Epithelial cell of proximal tubule (primary cell): ENCODE measurements at regions not wholly inside any gene's neighbourhood (a gene's known extent, or its start where the extent isn't known, plus 50 kb on each side); places are given as distances from the start of the nearest gene placed in this dataset.

ENCODE experiments used
- DNase-seq: peaks from one replicate; pipeline ENCODE4 v3.0.0-alpha.2; 2011; ENCODE audit warnings: low read depth
- H3K4me3 ChIP-seq: 2 replicates; pipeline ENCODE4 v1.5.1; 2011; ENCODE audit warnings: low read depth, mild to moderate bottlenecking, low read length
- TF ChIP-seq, protein P1 (sequence below): conservative IDR thresholded peaks from 2 replicates; pipeline ENCODE4 v1.5.1; 2012; ENCODE audit warnings: low read depth, mild to moderate bottlenecking, low read length

DNA sequence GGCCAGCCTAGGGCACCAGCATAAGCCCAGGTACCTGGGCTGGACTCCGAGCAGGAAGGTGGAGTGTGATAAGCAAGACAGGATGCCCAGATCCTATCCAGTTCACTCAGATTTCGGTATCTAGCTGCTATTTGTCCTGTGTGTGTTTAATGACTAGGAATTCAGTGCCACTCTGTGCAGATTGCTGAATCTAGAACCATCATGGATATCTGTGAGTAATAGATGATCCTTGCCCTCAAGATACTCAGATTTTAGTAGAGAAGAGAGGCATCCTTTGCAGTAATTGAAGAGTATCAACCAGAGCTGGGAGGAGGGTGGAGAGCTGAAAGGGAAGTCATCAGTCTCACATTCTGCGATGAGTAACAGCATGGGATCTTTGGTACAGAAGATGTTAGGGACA lies 155.0 kb upstream of the ARID1B start:
- no peak overlapping the region for H3K4me3 ChIP-seq
- DNase-seq = no peak
- TF ChIP-seq, protein P1, sequence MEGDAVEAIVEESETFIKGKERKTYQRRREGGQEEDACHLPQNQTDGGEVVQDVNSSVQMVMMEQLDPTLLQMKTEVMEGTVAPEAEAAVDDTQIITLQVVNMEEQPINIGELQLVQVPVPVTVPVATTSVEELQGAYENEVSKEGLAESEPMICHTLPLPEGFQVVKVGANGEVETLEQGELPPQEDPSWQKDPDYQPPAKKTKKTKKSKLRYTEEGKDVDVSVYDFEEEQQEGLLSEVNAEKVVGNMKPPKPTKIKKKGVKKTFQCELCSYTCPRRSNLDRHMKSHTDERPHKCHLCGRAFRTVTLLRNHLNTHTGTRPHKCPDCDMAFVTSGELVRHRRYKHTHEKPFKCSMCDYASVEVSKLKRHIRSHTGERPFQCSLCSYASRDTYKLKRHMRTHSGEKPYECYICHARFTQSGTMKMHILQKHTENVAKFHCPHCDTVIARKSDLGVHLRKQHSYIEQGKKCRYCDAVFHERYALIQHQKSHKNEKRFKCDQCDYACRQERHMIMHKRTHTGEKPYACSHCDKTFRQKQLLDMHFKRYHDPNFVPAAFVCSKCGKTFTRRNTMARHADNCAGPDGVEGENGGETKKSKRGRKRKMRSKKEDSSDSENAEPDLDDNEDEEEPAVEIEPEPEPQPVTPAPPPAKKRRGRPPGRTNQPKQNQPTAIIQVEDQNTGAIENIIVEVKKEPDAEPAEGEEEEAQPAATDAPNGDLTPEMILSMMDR = no peak

- H3K4me3 ChIP-seq = no peak overlapping the region
- TF ChIP-seq, protein P1 = no peak
- DNase-seq = no peak
Observed at GRCh38 chr6:156620331-156620730, 156.8 kb upstream of the ARID1B start.

DNA sequence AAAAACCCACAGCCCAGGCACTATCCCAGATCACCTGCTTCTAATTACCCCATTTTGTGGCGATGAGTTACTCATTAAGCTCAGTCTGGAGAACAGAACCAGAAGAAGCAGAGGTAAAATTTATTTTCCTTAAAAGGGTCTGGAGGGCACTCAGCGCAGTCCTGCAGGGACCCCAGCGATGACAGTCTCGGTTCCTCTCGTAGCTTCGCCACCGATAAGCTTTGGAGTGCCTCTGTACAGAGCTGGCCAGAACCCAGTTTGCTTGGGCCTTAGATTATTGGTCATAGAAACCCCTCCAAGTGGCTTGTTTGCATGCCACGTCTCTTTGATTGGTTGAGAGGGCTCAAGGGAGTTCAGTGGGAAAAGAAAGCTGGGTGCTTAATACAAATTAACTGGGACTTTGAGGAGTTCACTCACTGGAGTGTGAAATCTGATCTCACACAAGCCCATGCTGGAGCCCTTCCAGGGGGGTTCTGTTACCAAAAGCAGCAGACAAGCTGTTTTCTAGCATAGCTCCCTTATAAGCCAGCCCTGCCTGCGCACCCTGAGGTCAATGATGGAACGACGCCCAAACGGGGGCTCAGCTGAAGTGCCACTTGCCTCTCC lies 158.5 kb upstream of the ARID1B start:
- TF ChIP-seq, protein P1 = peak; percentile 8
- DNase-seq = no peak
- no peak overlapping the region for H3K4me3 ChIP-seq

DNA sequence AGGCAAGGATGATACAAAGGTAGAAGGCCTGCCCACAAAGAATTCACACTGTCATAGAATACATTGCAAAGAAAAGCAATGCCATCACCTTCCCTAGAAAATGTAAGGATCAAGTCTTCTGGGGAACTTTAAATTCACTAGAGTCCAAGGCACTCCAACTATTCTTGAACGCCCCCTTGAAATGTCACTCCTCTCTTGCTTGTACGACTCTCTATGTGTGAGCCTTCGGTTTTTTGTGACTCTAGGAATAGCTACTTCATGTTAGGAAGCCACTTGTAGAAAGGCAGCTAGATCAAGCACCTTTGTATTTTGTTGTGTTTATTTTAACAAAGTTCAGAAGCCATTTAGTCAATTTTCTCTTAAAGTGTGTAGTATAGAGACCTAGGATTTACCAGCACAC lies 159.2 kb upstream of the ARID1B start:
- TF ChIP-seq, protein P1 = no peak

GRCh38 chr6:156617376-156617775 lies 159.8 kb upstream of the ARID1B start:
- TF ChIP-seq, protein P1 = no peak
- no peak overlapping the region for H3K4me3 ChIP-seq
- DNase-seq = peak; percentile 57

More for the DNA sequence above, 159.2 kb upstream of the ARID1B start:
- H3K4me3 ChIP-seq = no peak overlapping the region
- no peak for DNase-seq

GRCh38 chr6:156616495-156616894 lies 160.7 kb upstream of the ARID1B start:
- DNase-seq = no peak
- TF ChIP-seq, protein P1 = no peak
- H3K4me3 ChIP-seq = no peak overlapping the region

DNA sequence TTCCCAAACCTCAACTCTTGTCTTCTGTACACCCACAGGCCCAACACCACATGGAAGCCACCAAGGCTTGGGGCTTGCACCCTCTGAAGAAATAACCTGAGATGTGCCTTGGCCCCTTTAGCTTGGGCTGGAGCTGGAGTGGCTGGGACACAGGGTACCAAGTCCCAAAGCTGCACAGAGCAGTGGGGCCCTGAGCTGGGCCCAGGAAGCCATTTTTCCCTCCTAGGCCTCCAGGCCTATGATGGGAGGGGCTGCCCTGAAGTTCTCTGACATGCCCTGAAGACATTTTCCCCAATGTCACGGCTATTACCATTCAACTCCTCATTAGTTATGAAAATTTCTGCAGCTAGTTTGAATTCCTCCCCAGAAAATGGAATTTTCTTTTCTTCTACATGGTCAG lies 163.2 kb upstream of the ARID1B start:
- TF ChIP-seq, protein P1 = no peak
- DNase-seq = no peak
- no peak overlapping the region for H3K4me3 ChIP-seq
